Mammary epithelial cell (primary cell): ENCODE measurements at regions not wholly inside any gene's neighbourhood (a gene's known extent, or its start where the extent isn't known, plus 50 kb on each side); places are given as distances from the start of the nearest gene placed in this dataset.

Experiments
- EZH2 ChIP-seq: IDR thresholded peaks from 2 replicates; pipeline ENCODE4 v1.6.1; 2012; ENCODE audit warnings: low read length, inconsistent platforms, borderline replicate concordance
- TF ChIP-seq, protein P1 (sequence below), 2 donors: IDR thresholded peaks in 1 of 2; conservative IDR thresholded peaks in 1 of 2; 2 replicates each; pipeline ENCODE4 v1.5.1; 2011 to 2012; ENCODE audit warnings: inconsistent platforms in 2 of 2, low read length in 2 of 2, mild to moderate bottlenecking in 2 of 2, control low read depth in 1 of 2, low read depth in 1 of 2; ENCODE audit not compliant: insufficient read depth in 1 of 2; ENCODE audit errors: extremely low read depth in 1 of 2

DNA sequence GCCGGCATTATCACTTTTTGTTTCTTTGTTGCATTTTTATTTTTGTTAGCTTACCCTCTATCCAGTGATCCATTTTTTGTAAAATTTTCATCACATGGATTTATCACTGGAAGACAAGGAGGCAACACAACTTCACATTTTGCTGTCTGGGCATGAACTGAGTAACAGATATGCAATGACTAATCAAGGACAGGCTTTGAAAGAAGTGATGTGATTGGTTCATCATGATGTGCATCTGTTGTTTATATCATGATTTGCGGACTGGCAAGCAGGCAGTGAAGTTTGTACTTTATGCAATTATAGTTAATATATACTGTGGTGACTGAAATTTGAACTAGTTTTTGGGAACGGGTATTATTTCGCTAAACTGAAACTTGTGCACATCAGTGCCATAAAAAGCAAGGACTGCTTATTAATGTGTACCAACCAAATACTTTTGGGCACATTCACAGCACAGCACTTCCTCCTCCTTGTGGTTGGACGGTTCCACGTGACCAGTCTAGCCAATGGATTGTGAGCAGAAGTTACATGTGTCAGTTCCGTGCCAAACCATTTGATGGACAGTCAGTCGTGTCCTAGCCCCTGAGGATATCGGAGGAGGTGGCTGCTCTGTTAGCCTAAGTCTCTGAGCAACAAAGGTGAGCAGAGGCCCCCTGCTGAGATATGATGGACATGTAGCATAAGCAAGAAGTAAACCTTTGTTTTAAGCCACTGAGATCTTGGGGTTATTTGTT lies 201.4 kb upstream of the SIX2 start:
- TF ChIP-seq, protein P1, sequence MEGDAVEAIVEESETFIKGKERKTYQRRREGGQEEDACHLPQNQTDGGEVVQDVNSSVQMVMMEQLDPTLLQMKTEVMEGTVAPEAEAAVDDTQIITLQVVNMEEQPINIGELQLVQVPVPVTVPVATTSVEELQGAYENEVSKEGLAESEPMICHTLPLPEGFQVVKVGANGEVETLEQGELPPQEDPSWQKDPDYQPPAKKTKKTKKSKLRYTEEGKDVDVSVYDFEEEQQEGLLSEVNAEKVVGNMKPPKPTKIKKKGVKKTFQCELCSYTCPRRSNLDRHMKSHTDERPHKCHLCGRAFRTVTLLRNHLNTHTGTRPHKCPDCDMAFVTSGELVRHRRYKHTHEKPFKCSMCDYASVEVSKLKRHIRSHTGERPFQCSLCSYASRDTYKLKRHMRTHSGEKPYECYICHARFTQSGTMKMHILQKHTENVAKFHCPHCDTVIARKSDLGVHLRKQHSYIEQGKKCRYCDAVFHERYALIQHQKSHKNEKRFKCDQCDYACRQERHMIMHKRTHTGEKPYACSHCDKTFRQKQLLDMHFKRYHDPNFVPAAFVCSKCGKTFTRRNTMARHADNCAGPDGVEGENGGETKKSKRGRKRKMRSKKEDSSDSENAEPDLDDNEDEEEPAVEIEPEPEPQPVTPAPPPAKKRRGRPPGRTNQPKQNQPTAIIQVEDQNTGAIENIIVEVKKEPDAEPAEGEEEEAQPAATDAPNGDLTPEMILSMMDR (conservative IDR thresholded peaks at IDR 0.05 in 1 of 2, IDR thresholded peaks at IDR 0.05 in 1 of 2; ENCODE audit: extremely low read depth in 1 of 2, insufficient read depth in 1 of 2, low read depth in 1 of 2, low read length in 2 of 2), result no peak
- TF ChIP-seq EZH2, result no peak
